CD4-positive, alpha-beta T cell treated with Interferon alpha-2 for 1 hour (primary cell): ENCODE measurements at regions not wholly inside any gene's neighbourhood (a gene's known extent, or its start where the extent isn't known, plus 50 kb on each side); places are given as distances from the start of the nearest gene placed in this dataset.
"Not testable (repeated sequence)": the region's sequence is repeated elsewhere in the genome, so short reads cannot be mapped to it uniquely, and the experiment has no call there.

Experiments used
- DNase-seq, 2 donors: peaks; one replicate each; pipeline ENCODE4 v3.0.0-alpha.2; 2020 to 2022

DNA sequence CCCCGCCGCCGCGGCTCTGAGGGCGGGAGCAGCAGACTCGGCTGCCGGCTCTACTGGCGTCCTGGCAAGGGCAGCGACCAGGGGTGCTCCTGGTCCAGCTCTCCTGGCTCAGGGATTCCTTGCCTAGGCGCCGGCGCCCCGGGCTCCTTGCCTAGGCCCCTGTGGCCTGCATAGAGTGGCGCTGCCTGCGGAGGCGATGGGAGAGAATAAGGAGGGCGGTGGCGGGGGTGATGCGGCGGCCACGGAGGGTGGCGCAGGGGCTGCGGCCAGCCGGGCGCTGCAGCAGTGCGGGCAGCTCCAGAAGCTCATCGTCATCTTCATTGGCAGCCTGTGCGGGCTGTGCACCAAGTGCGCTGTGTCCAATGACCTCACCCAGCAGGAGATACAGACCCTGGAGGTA, 136.6 kb upstream of the TP53TG3D start:
- not testable (repeated sequence) for DNase-seq

DNA sequence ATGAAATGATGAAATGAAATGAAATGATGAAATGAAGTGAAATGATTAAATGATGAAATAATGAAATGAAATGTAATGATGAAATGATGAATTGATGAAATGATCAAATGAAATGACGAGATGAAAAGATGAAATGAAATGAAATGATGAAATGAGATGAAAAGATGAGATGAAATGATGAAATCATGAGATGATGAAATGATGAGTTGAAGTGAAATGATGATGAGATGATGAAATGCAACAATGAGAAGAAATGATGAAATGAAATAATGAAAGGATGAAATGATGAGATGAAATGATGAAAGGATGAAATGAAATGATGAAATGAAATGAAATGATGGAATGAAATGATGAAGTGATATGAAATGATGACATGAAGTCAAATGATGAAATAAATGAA, 132.7 kb upstream of the TP53TG3D start:
- not testable (repeated sequence) for DNase-seq

DNA sequence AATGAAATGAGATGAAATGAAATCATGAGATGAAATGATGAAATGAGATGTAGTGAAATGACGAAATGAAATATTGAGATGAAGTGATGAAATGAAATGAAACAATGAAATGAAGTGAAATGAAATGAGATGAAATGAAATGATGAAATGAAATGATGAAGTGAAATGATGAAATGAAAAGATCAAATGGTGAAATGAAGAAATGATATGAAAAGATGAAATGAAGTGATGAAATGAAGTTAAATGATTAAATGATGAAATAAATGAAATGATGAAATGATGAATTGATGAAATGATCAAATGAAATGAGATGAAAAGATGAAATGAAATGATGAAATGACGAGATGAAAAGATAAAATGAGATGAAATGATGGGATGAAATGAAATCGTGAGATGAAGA, 132.3 kb upstream of the TP53TG3D start:
- DNase-seq = not testable (repeated sequence)

DNA sequence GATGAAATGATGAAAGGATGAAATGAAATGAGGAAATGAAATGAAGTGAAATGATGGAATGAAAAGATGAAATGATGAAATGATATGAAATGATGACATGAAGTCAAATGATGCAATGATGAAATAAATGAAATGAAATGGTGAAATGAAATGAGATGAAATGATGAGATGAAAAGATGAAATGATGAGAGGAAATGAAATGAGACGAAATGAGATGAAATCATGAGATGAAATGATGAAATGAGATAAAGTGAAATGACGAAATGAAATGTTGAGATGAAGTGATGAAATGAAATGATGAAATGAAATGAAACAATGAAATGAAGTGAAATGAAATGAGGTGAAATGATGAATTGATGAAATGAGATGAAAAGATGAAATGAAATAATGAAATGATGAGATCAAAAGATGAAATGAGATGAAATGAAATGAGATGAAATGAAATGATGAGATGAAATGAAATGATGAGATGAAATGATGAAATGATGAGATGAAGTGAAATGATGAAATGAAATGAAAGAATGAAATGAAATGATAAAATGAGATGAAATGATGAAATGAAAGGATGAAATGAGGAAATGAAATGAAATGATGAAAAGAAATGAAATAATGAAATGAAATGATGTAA, 131.7 kb upstream of the TP53TG3D start:
- DNase-seq = not testable (repeated sequence)

- not testable (repeated sequence) for DNase-seq
Observed at GRCh38 chr16:32152434-32152833, 100.7 kb upstream of the TP53TG3D start.

DNA sequence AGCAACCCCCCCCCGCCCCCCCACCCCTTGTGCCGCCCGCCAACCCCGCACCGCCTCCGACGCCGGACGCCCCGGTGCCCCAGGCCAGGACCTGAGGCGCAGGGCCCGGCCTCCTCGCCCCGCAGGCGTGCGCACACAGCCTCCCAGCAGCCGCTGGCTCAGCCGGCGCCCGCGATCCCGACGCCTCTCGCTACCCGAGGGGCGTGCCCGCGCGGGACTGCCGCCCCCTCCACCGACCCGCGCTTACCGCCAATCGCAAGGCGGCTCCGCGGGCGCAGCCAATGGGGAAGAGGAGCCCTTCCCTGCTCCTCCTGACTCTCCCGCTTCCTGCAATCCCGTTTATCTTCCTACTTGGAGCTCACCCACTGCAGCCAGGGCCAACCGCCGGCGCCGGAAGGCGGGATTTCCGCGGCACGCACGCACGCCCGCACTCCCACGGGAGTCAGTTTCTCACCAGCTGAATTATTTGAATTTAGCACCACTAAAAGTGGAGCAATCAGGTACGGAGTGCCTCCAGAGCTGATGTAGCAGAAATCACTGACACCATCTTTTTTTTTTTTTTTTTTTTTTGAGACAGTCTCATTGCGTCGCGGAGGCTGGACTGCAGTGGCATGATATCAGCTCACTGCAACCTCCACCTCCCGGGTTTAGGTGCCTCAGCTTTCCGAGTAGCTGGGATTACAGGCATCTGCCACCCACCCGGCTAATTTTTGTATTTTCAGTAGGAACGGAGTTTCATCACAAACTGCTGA, 65.0 kb upstream of the TP53TG3D start:
- DNase-seq = not testable (repeated sequence)

DNA sequence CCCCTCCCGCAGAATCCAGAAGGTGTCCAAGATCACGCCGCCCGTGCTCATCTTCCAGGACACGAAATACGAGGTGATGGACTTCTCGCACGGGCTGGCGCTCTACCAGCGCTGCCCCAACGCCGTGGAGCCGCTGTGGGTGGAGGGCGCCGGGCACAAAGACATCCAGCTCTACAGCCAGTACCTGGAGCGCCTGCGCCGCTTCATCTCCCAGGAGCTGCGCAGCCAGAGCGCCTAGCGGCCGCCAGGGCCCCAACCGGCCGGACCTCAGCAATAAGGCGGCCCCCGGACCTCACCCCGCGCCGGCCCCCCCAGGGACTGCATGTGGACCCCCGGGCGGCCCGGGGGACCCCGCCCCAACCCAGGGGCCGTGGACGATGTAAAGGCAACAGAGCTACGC, 50.5 kb upstream of the TP53TG3D start:
- DNase-seq = not testable (repeated sequence)
